SKM-1 treated with dmso at 0.1 percent for 144 hours (cell line): ENCODE measurements at regions not wholly inside any gene's neighbourhood (a gene's known extent, or its start where the extent isn't known, plus 50 kb on each side); places are given as distances from the start of the nearest gene placed in this dataset.

ENCODE experiments used
- DNase-seq: peaks from one replicate; lab custom pipeline; 2025; ENCODE audit not compliant: unreplicated experiment; lab: John Stamatoyannopoulos, UW

GRCh38 chr22:22151308-22151707 is 93.3 kb upstream of the VPREB1 start:
- no peak for DNase-seq

- no peak for DNase-seq
Observed at GRCh38 chr22:22150457-22150856, 94.1 kb upstream of the VPREB1 start.

GRCh38 chr22:22148905-22149304 is 95.7 kb upstream of the VPREB1 start:
- no peak for DNase-seq

DNA sequence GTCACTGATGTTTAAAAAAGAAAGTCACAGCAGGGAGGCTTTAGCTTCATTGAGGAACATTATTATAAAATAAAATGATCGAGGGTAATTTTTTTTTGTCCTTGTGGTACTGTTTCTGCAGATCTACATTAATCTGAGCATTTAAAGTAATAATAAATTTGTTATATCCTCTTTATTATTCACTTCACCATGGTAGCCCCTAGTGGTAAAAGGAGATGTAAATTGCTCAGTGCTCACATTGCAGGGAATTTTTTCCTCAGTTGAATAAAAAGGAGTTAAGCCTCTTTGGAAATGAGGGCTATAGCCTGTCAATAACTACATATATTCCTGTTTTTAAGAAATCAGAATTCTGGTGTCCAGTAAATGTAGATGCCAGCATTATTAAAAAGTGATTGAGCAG is 99.7 kb upstream of the VPREB1 start:
- DNase-seq, result no peak

- DNase-seq, result no peak
Observed at GRCh38 chr22:22143448-22143847, 101.1 kb upstream of the VPREB1 start.

DNA sequence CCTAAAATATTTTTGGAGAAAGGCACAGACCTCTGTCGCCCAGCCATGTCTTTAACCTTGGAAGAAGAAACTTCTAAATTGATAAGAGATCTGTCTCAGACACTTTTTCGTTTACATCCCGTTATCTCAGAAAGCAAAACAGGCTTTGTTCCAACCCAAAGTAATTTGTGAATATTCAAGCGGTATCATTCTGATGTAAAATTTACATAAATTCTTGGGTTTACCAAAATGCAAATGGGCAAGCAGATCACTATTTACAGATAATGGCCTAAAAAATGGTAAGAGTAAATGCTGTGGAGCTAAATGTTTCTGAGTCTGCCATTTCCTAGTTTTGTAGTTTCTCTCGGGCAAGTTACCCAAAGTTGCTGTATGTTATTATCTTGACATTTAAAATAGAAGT is 101.9 kb upstream of the VPREB1 start:
- no peak for DNase-seq

DNA sequence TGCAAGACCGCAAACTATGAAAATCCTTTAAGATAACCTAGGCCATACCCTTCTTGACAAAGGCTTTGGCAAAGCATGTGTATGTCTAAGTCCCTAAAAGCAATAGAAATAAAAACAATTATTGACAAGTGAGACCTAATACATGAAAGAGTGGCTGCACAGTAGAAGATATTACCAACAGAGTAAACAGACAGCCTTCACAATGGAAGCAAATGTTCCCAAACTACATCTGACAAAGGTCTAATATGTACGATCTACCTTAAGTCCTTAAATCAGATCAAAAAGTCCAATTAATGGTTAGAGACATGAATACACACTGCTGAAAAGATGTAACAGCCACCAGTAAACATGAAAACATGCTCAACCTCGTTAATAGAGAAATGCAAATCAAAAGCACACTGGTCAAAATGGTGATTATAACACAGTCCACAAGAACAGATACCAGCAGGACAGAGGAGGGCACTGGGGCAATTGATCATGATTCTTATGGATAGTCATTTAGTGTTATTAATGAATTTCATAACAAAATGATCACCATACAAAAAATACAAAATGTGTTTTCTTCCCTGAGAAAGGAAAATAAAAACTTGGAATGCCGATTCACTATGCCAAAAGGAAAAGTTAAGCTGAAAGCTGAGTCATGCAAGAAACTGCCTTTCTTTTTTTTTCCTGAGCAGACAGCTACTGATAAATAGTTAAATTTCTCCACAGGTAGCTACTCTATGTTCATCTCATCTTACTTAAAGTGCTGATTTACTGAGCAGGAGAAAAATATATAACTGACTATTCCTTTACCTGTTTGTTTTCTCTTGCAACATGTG is 102.6 kb upstream of the VPREB1 start:
- DNase-seq, result no peak

DNA sequence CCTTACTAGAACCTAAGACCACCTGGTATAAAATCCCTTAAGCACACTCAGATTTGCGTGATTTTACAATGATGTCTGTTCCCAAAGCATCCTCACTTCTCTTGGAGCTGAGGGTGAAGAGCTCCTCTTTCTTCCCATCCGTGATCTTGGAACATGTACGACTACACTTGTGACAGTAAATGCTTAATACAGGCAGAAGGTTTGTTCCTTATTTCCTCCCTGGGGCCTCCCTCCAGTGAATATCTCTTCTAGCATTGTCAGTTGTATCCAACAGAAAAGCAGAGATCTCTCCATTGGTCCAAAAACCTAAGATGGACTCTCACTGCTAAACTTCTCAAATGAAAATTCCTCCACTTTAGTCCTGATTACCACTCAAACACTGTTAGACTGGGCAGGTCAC is 103.6 kb upstream of the VPREB1 start:
- DNase-seq, result no peak

- no peak for DNase-seq
Observed at GRCh38 chr22:22139364-22139763, 105.2 kb upstream of the VPREB1 start.

- no peak for DNase-seq
Observed at GRCh38 chr22:22138915-22139314, 105.7 kb upstream of the VPREB1 start.

- DNase-seq, result no peak
Observed at GRCh38 chr22:22137891-22138290, 106.7 kb upstream of the VPREB1 start.

DNA sequence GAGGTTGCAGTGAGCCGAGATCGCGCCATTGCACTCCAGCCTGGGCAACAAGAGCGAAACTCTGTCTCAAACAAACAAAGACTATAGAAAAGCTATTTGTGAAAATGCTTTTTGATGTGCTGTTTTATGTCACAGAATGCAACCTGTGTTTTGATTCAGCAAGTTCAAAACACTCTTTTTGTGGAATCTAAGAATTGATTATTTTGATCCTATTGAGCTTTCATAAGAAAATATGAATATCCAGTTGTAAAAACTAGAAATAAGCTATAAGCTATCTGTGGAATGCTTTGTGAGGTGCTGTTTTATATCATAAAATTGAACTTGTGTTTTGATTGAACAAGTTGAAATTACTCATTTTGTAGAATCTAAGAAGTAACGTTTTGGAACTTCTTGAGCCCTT is 110.7 kb upstream of the VPREB1 start:
- no peak for DNase-seq

DNA sequence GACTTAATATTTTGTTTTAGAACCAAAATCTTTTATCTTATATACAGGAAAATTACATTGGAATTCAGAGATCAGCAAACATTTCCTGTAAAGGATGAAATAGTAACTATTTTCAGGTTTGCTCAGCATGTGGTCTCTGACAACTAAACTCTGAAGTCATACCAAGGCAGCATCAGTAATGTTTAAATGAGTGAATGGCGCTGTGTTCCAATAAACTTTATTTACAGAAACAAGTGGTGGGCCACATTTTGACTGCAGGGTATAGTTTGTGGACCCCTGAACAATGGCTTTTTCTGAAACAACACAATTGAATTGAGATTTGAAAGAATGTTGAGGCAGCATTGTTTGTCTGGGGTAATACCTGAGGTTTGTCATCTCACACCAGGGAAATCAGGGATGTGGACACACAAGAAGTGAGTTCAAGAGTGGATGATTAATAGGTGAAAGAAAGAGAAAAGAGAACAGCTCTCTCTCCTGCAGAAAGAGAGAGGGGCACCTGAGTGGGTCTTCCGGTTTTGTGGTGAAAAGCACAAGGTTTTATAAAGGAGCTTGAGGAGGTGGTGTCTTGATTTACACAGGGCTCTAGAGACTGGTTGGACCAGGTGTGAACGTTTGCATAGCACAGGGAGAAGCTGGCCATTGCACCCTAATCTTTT is 113.5 kb upstream of the VPREB1 start:
- DNase-seq, result no peak

DNA sequence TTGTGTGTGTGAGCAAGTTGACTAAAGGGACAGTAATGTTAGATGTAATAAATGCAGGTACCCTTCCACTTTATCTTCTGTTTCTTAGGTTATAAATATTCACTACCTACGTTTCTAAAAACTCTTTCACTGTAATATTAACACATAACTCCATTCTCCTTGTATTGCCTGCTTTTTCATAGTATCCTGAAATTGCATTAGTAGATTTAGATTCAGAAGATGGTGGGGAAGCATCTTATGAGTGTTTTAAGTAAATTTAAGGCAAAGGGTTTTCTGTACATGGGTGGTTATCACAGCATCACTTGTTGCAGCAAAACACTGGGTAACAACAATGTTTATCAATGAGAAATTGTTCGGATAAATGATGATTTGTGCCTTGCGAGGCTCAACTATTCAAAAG is 115.2 kb upstream of the VPREB1 start:
- no peak for DNase-seq

DNA sequence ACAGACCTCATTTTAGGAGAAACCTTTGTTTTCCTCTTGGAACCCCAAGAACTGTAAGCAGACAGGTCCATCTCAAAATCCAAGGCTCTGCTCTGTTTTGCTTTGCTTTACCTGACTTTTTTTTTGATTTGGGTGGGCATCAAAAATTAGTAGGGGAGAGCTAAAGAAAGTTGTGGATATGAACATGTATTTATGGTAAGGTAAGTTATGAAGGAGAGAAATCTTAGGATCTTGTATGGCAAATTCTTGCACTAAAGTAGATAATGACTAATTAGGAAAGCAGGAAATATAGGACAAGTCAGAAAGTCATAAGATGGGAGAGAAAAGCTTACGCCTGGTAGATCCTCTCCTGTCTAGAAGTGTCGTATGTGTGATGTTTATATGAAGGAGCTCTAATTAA is 116.1 kb upstream of the VPREB1 start:
- DNase-seq, result no peak

- DNase-seq, result no peak
Observed at GRCh38 chr22:22127100-22127499, 117.5 kb upstream of the VPREB1 start.

GRCh38 chr22:22125579-22126468 is 118.8 kb upstream of the VPREB1 start:
- no peak for DNase-seq

- no peak for DNase-seq
Observed at GRCh38 chr22:22125028-22125578, 119.5 kb upstream of the VPREB1 start.

- DNase-seq, result no peak
Observed at GRCh38 chr22:22124374-22124773, 120.2 kb upstream of the VPREB1 start.

DNA sequence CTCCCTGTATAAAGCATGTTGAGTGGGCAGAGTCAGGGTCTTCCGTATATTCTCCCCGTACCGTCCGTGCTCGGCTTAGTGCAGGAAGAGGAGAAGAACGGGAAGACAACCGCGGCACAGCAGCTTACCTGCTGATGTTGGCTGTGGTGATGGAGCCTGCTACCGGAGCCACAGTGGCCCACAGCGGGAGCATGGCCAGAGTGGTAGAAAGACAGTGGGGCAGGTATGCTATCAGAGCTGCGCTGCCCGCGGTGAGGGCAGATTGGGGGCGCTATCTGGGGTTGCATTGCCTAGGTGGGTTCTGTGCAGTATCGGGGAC is 120.7 kb upstream of the VPREB1 start:
- DNase-seq, result no peak

DNA sequence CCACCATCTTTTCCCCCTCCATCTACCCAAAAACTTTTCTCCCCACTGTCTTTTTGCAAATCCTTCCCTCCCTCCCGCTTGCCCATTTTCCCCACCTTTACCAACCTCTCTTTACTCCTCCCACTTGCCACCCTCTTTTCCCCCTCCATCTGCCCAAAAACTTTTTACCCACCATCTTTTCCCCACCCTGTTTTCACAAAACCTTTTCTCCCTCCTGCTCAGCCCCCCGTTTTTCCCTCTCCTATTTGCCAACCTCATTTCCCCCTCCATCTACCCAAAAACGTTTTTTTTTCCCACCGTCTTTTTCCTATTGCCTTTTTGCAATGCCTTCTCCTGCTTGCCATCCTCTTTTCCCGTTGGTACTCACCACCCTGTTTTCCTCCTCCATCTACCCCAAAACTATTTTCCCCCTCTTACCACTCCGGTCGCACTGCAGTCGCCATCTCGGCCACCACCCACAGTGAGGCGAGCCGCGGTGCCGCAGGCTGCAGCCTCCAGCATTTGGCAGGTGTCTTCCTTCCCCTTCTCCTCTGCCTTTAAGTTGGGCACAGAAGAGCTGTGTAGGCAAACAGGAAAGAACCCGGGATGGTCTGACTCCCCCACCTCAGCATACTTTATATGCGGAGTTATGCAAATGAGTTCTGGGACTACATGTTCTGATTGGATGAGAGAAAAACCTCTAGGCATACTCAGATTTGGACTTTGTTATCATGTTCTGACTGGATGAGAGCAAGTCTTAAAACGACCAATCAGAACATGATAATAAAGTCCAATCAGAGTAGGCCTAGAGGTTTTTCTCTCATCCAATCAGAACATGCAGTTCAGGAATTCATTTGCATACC is 121.2 kb upstream of the VPREB1 start:
- no peak for DNase-seq
